Ectodermal cell (in vitro differentiated cells): ENCODE measurements at regions not wholly inside any gene's neighbourhood (a gene's known extent, or its start where the extent isn't known, plus 50 kb on each side); places are given as distances from the start of the nearest gene placed in this dataset.

Experiments
- H3K27ac ChIP-seq: 2 replicates; pipeline ENCODE4 v1.7.0; 2013; ENCODE audit warnings: mild to moderate bottlenecking, low read depth, low read length; ENCODE audit not compliant: insufficient read depth, poor library complexity, severe bottlenecking
- H3K27me3 ChIP-seq: 2 replicates; pipeline ENCODE4 v1.7.0; 2013; ENCODE audit warnings: mild to moderate bottlenecking, low read length; ENCODE audit not compliant: insufficient read depth, control insufficient read depth, poor library complexity, severe bottlenecking
- H3K36me3 ChIP-seq: one replicate; pipeline ENCODE4 v1.7.0; 2013; ENCODE audit warnings: low read length; ENCODE audit not compliant: control insufficient read depth, insufficient read depth
- H3K4me1 ChIP-seq: one replicate; pipeline ENCODE4 v1.7.0; 2013; ENCODE audit warnings: low read length; ENCODE audit not compliant: control insufficient read depth, insufficient read depth
- H3K4me3 ChIP-seq: 2 replicates; pipeline ENCODE4 v1.7.0; 2013; ENCODE audit warnings: low read depth, low read length, control low read depth; ENCODE audit not compliant: insufficient read depth
- H3K9me3 ChIP-seq: 2 replicates; pipeline ENCODE4 v1.7.0; 2013; ENCODE audit warnings: mild to moderate bottlenecking, low read length, moderate library complexity; ENCODE audit not compliant: control insufficient read depth
- WGBS, 2 experiments: methylation state at CpG; one replicate each; pipeline ENCODE4 v1.1.7; 2013; ENCODE audit warnings: missing lambda C conversion rate in 2 of 2; 5-methylcytosine and 5-hydroxymethylcytosine counted together

- H3K9me3 ChIP-seq = no peaks in the 10 kb centered on the region
- no peak overlapping the region for H3K4me3 ChIP-seq
- no peaks in the 10 kb centered on the region for H3K4me1 ChIP-seq
- H3K36me3 ChIP-seq = no peaks in the 10 kb centered on the region
- no peak overlapping the region for H3K27ac ChIP-seq
- no peaks in the 10 kb centered on the region for H3K27me3 ChIP-seq
- 95 to 100% methylated on average over 3 of the region's 4 CpGs for WGBS, 2 experiments
Observed at GRCh38 chr13:71382285-71382684, 484.7 kb downstream of the DACH1 start.

GRCh38 chr13:71380191-71380590, 486.8 kb downstream of the DACH1 start:
- 96 to 100% methylated on average over 2 of the region's 2 CpGs for WGBS, 2 experiments
- no peak overlapping the region for H3K27ac ChIP-seq
- no peaks in the 10 kb centered on the region for H3K9me3 ChIP-seq
- H3K4me1 ChIP-seq = no peaks in the 10 kb centered on the region
- no peaks in the 10 kb centered on the region for H3K27me3 ChIP-seq
- H3K36me3 ChIP-seq = no peaks in the 10 kb centered on the region
- no peak overlapping the region for H3K4me3 ChIP-seq

- Histone ChIP-seq H3K27ac (no peak overlapping the region), H3K4me3 (no peak overlapping the region), H3K4me1 (no peaks in the 10 kb centered on the region), H3K27me3 (no peaks in the 10 kb centered on the region), H3K36me3 (no peaks in the 10 kb centered on the region), H3K9me3 (no peaks in the 10 kb centered on the region)
- WGBS, 2 experiments = 84 to 91% methylated on average over 4 to 5 of the region's 5 CpGs
Observed at GRCh38 chr13:71378961-71379905, 487.8 kb downstream of the DACH1 start.

- Histone ChIP-seq H3K27ac (no peak overlapping the region), H3K27me3 (no peaks in the 10 kb centered on the region), H3K4me1 (no peaks in the 10 kb centered on the region), H3K36me3 (no peaks in the 10 kb centered on the region), H3K9me3 (no peaks in the 10 kb centered on the region), H3K4me3 (no peak overlapping the region)
- 91 to 93% methylated on average over 3 of the region's 3 CpGs for WGBS, 2 experiments
Observed at GRCh38 chr13:71374471-71375049, 492.4 kb downstream of the DACH1 start.

- no peak overlapping the region for H3K27ac ChIP-seq
- no peak overlapping the region for H3K4me3 ChIP-seq
- no peaks in the 10 kb centered on the region for H3K4me1 ChIP-seq
- no peaks in the 10 kb centered on the region for H3K36me3 ChIP-seq
- no peaks in the 10 kb centered on the region for H3K9me3 ChIP-seq
- H3K27me3 ChIP-seq = no peaks in the 10 kb centered on the region
Observed at GRCh38 chr13:71368336-71368735, 498.7 kb downstream of the DACH1 start.

- WGBS, 2 experiments = 93 to 100% methylated on average over 1 of the region's 1 CpG
- H3K27ac ChIP-seq = no peak overlapping the region
Observed at GRCh38 chr13:71360041-71360440, 507.0 kb downstream of the DACH1 start.

GRCh38 chr13:71359641-71360040, 507.4 kb downstream of the DACH1 start:
- Histone ChIP-seq H3K4me1 (no peaks in the 10 kb centered on the region), H3K27me3 (no peaks in the 10 kb centered on the region), H3K36me3 (no peaks in the 10 kb centered on the region), H3K4me3 (no peak overlapping the region), H3K27ac (no peak overlapping the region), H3K9me3 (no peaks in the 10 kb centered on the region)
- 97 to 98% methylated on average over 4 of the region's 4 CpGs for WGBS, 2 experiments

More at GRCh38 chr13:71360041-71360440, 507.0 kb downstream of the DACH1 start:
- H3K4me1 ChIP-seq = no peaks in the 10 kb centered on the region
- H3K27me3 ChIP-seq = no peaks in the 10 kb centered on the region
- no peak overlapping the region for H3K4me3 ChIP-seq
- no peaks in the 10 kb centered on the region for H3K36me3 ChIP-seq
- H3K9me3 ChIP-seq = no peaks in the 10 kb centered on the region

- WGBS, 2 experiments = 100% methylated on average over 1 of the region's 1 CpG; no CpG with 5 or more reads in 1 of the 2 experiments
- Histone ChIP-seq H3K9me3 (no peaks in the 10 kb centered on the region), H3K27ac (no peak overlapping the region), H3K4me3 (no peak overlapping the region), H3K4me1 (no peaks in the 10 kb centered on the region), H3K27me3 (no peaks in the 10 kb centered on the region), H3K36me3 (no peaks in the 10 kb centered on the region)
Observed at GRCh38 chr13:71358218-71358617, 508.8 kb downstream of the DACH1 start.

- H3K9me3 ChIP-seq = no peaks in the 10 kb centered on the region
Observed at GRCh38 chr13:71355010-71355409, 512.0 kb downstream of the DACH1 start.

GRCh38 chr13:71350886-71351285, 516.1 kb downstream of the DACH1 start:
- H3K4me3 ChIP-seq = no peak overlapping the region
- H3K27me3 ChIP-seq = no peaks in the 10 kb centered on the region
- H3K9me3 ChIP-seq = no peaks in the 10 kb centered on the region
- WGBS, 2 experiments = 100% methylated on average over 2 of the region's 2 CpGs; no CpG with 5 or more reads in 1 of the 2 experiments
- H3K27ac ChIP-seq = no peak overlapping the region
- no peaks in the 10 kb centered on the region for H3K4me1 ChIP-seq
- H3K36me3 ChIP-seq = no peaks in the 10 kb centered on the region

More at GRCh38 chr13:71355010-71355409, 512.0 kb downstream of the DACH1 start:
- H3K4me3 ChIP-seq = no peak overlapping the region
- H3K36me3 ChIP-seq = no peaks in the 10 kb centered on the region
- no peaks in the 10 kb centered on the region for H3K27me3 ChIP-seq
- no peak overlapping the region for H3K27ac ChIP-seq
- H3K4me1 ChIP-seq = no peaks in the 10 kb centered on the region
- WGBS, 2 experiments = 91 to 94% methylated on average over 7 of the region's 7 CpGs
